Loucy (cell line): ENCODE measurements at regions not wholly inside any gene's neighbourhood (a gene's known extent, or its start where the extent isn't known, plus 50 kb on each side); places are given as distances from the start of the nearest gene placed in this dataset.

Experiments used
- H2AFZ ChIP-seq: fragments of 200-600 bp; sonication (generic); 2 replicates; pipeline ENCODE4 v1.6.0; 2016; ENCODE audit warnings: antibody characterized with exemption, mild to moderate bottlenecking, low read length, moderate library complexity
- H3F3A ChIP-seq: fragments of 200-600 bp; 2 replicates; pipeline ENCODE4 v1.6.0; 2016; ENCODE audit warnings: antibody characterized with exemption, low read depth, mild to moderate bottlenecking
- H3K27me3 ChIP-seq: fragments of 200-600 bp; sonication (generic); 2 replicates; pipeline ENCODE4 v1.6.1; 2014; ENCODE audit warnings: low read length, mild to moderate bottlenecking; ENCODE audit not compliant: insufficient read depth, poor library complexity, severe bottlenecking
- H3K36me3 ChIP-seq: fragments of 200-600 bp; sonication (generic); 2 replicates; pipeline ENCODE4 v1.6.1; 2016; ENCODE audit warnings: low read length; ENCODE audit not compliant: insufficient read depth
- H3K4me1 ChIP-seq: fragments of 200-600 bp; sonication (generic); 2 replicates; pipeline ENCODE4 v1.5.1; 2014; ENCODE audit warnings: low read length, mild to moderate bottlenecking; ENCODE audit not compliant: insufficient read depth, poor library complexity, severe bottlenecking
- H3K4me2 ChIP-seq: fragments of 200-600 bp; sonication (generic); 2 replicates; pipeline ENCODE4 v1.6.0; 2014; ENCODE audit warnings: antibody characterized with exemption, low read length, low read depth, mild to moderate bottlenecking; ENCODE audit not compliant: poor library complexity, severe bottlenecking
- H3K4me3 ChIP-seq: fragments of 200-600 bp; sonication (generic); 2 replicates; pipeline ENCODE4 v1.5.1; 2014; ENCODE audit warnings: low read length, mild to moderate bottlenecking, mixed read lengths; ENCODE audit not compliant: poor library complexity, severe bottlenecking
- H3K79me2 ChIP-seq: fragments of 200-600 bp; sonication (generic); 2 replicates; pipeline ENCODE4 v1.6.1; 2014; ENCODE audit warnings: low read length; ENCODE audit not compliant: insufficient read depth
- H3K9ac ChIP-seq: fragments of 200-600 bp; sonication (generic); 2 replicates; pipeline ENCODE4 v1.6.0; 2014; ENCODE audit warnings: mild to moderate bottlenecking, low read depth, low read length, moderate library complexity; ENCODE audit not compliant: poor library complexity, severe bottlenecking
- H3K9me2 ChIP-seq: fragments of 200-600 bp; sonication (generic); replicated peaks from 2 replicates; pipeline ENCODE4 v1.6.1; 2016; ENCODE audit warnings: low read depth, low read length, mixed read lengths
- H3K9me3 ChIP-seq: fragments of 200-600 bp; sonication (generic); 2 replicates; pipeline ENCODE4 v1.6.1; 2014; ENCODE audit warnings: mild to moderate bottlenecking, antibody characterized with exemption, low read length, low read depth; ENCODE audit not compliant: insufficient read depth
- H4K20me1 ChIP-seq: fragments of 200-600 bp; sonication (generic); 2 replicates; pipeline ENCODE4 v1.6.0; 2014; ENCODE audit warnings: antibody characterized with exemption, low read length, mild to moderate bottlenecking; ENCODE audit not compliant: insufficient read depth, poor library complexity, severe bottlenecking
- CTCF ChIP-seq: fragments of 200-600 bp; sonication (generic); conservative IDR thresholded peaks from 2 replicates; pipeline ENCODE4 v1.5.1; 2014; ENCODE audit warnings: mild to moderate bottlenecking, antibody characterized with exemption, low read length
- EZH2phosphoT487 ChIP-seq: fragments of 200-600 bp; IDR thresholded peaks from 2 replicates; pipeline ENCODE4 v1.6.1; 2018; ENCODE audit warnings: antibody characterized with exemption, mild to moderate bottlenecking, moderate library complexity, borderline replicate concordance

- no peak overlapping the region for H2AFZ ChIP-seq
- no peaks in the 10 kb centered on the region for H3K27me3 ChIP-seq
- no peaks in the 10 kb centered on the region for H3K79me2 ChIP-seq
- H3K9me2 ChIP-seq, result no peaks in the 10 kb centered on the region
- no peaks in the 10 kb centered on the region for H3F3A ChIP-seq
- H3K9me3 ChIP-seq, result no peaks in the 10 kb centered on the region
- no peak overlapping the region for H3K9ac ChIP-seq
- no peak overlapping the region for H3K4me3 ChIP-seq
- H3K4me2 ChIP-seq, result no peak overlapping the region
- TF ChIP-seq EZH2phosphoT487 (no peak), CTCF (no peak)
- H3K36me3 ChIP-seq, result no peaks in the 10 kb centered on the region
- H4K20me1 ChIP-seq, result no peaks in the 10 kb centered on the region
- no peaks in the 10 kb centered on the region for H3K4me1 ChIP-seq
Measured at GRCh38 chr4:45985038-45985437, 138.8 kb downstream of the GABRG1 start.

GRCh38 chr4:45971108-45971507, 152.7 kb downstream of the GABRG1 start:
- H3F3A ChIP-seq, result no peaks in the 10 kb centered on the region
- H3K4me1 ChIP-seq, result no peaks in the 10 kb centered on the region
- H4K20me1 ChIP-seq, result no peaks in the 10 kb centered on the region
- no peak overlapping the region for H3K4me3 ChIP-seq
- TF ChIP-seq CTCF (no peak), EZH2phosphoT487 (no peak)
- H3K79me2 ChIP-seq, result no peaks in the 10 kb centered on the region
- H3K4me2 ChIP-seq, result no peak overlapping the region
- no peaks in the 10 kb centered on the region for H3K36me3 ChIP-seq
- H3K9me3 ChIP-seq, result peaks cover 6% of the 10 kb centered on the region; the same call in 1 of the 2 replicates
- no peaks in the 10 kb centered on the region for H3K9me2 ChIP-seq
- H2AFZ ChIP-seq, result no peak overlapping the region
- no peak overlapping the region for H3K9ac ChIP-seq
- H3K27me3 ChIP-seq, result no peaks in the 10 kb centered on the region

DNA sequence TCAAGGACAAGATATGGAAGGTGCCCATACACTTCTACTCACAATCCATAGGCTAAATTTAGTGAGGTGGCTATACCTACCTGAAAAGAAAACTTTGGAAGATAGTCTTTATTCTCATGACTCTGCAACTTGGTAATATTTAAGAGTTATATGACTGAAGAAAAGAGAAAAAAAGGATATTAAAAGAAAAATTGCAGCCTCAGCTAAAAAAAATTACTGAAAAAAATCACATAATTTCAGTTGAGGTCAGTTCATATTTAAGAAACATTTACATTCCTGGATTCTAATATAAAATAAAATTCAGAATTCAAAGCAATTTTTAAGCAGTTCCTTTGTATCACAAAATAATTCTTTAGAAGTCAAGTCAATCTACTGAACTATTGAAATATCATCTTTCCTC, 166.5 kb downstream of the GABRG1 start:
- no peaks in the 10 kb centered on the region for H3K9me2 ChIP-seq
- H3K4me3 ChIP-seq, result no peak overlapping the region
- H3K4me1 ChIP-seq, result no peaks in the 10 kb centered on the region
- TF ChIP-seq EZH2phosphoT487, result no peak
- TF ChIP-seq CTCF, result no peak
- H3F3A ChIP-seq, result no peaks in the 10 kb centered on the region
- no peaks in the 10 kb centered on the region for H4K20me1 ChIP-seq
- H3K27me3 ChIP-seq, result no peaks in the 10 kb centered on the region
- H3K9ac ChIP-seq, result no peak overlapping the region
- no peak overlapping the region for H3K4me2 ChIP-seq
- no peaks in the 10 kb centered on the region for H3K36me3 ChIP-seq
- H3K79me2 ChIP-seq, result no peaks in the 10 kb centered on the region
- H2AFZ ChIP-seq, result no peak overlapping the region
- H3K9me3 ChIP-seq, result no peaks in the 10 kb centered on the region
